ENCODE measurements at regions not wholly inside any gene's neighbourhood (a gene's known extent, or its start where the extent isn't known, plus 50 kb on each side); places are given as distances from the start of the nearest gene placed in this dataset. TPM values are rescaled to one million over a fixed set of nuclear protein-coding genes. Genes with fewer than 3 reads are reported as not detected.

GRCh38 chr18:75482880-75483279 lies 55.4 kb upstream of the SMIM21 start:
- H3K4me1 ChIP-seq: no peaks in the 10 kb centered on the region

GRCh38 chr18:75480487-75480886 lies 53.0 kb upstream of the SMIM21 start:
- no peak for DNase-seq (ENCODE audit: extremely low spot score in 2 of 2)
- H3K4me1 ChIP-seq: no peaks in the 10 kb centered on the region
- no peak overlapping the region for H3K27ac ChIP-seq
- intact Hi-C loops (cut with DNase I): loop anchor here (10.0 kb wide), 1 partner anchor 826 kb away; no protein-coding TSS in a partner anchor
- TF ChIP-seq POLR2AphosphoS5 (IDR thresholded peaks at IDR 0.05; ENCODE audit: insufficient read depth in 1 of 2, low read depth in 1 of 2): no peak
- TF ChIP-seq POLR2A (IDR thresholded peaks at IDR 0.05): no peak
- no peak for TF ChIP-seq CTCF (IDR thresholded peaks at IDR 0.05)
- H3K9me3 ChIP-seq: no peaks in the 10 kb centered on the region
- H3K27me3 ChIP-seq: no peaks in the 10 kb centered on the region
- no peaks in the 10 kb centered on the region for H3K36me3 ChIP-seq
- no peak overlapping the region for H3K4me3 ChIP-seq

More at GRCh38 chr18:75482880-75483279, 55.4 kb upstream of the SMIM21 start:
- H3K27me3 ChIP-seq: no peaks in the 10 kb centered on the region
- DNase-seq (ENCODE audit: extremely low spot score in 2 of 2): no peak
- no peak overlapping the region for H3K27ac ChIP-seq
- H3K4me3 ChIP-seq: no peak overlapping the region
- no peaks in the 10 kb centered on the region for H3K9me3 ChIP-seq
- no peaks in the 10 kb centered on the region for H3K36me3 ChIP-seq
- intact Hi-C loops (cut with DNase I): loop anchor here (10.0 kb wide), 1 partner anchor 828 kb away; no protein-coding TSS in a partner anchor
- TF ChIP-seq POLR2A (IDR thresholded peaks at IDR 0.05): no peak
- no peak for TF ChIP-seq CTCF (IDR thresholded peaks at IDR 0.05)
- no peak for TF ChIP-seq POLR2AphosphoS5 (IDR thresholded peaks at IDR 0.05; ENCODE audit: insufficient read depth in 1 of 2, low read depth in 1 of 2)

GRCh38 chr18:75478996-75479880 lies 51.7 kb upstream of the SMIM21 start:
- intact Hi-C loops (cut with DNase I): no loop called here
- no peak overlapping the region for H3K27ac ChIP-seq
- no peak for TF ChIP-seq POLR2AphosphoS5 (IDR thresholded peaks at IDR 0.05; ENCODE audit: insufficient read depth in 1 of 2, low read depth in 1 of 2)
- peak; percentile 33 to 55 (median 36) for TF ChIP-seq CTCF (IDR thresholded peaks at IDR 0.05)
- H3K4me1 ChIP-seq: no peaks in the 10 kb centered on the region
- DNase-seq (ENCODE audit: extremely low spot score in 2 of 2): no peak
- H3K9me3 ChIP-seq: no peaks in the 10 kb centered on the region
- H3K36me3 ChIP-seq: no peaks in the 10 kb centered on the region
- H3K4me3 ChIP-seq: no peak overlapping the region
- no peaks in the 10 kb centered on the region for H3K27me3 ChIP-seq

- no peak overlapping the region for H3K4me3 ChIP-seq
- no peaks in the 10 kb centered on the region for H3K27me3 ChIP-seq
- no peaks in the 10 kb centered on the region for H3K9me3 ChIP-seq
- no peak for DNase-seq (ENCODE audit: extremely low spot score in 2 of 2)
- intact Hi-C loops (cut with DNase I): no loop called here
- no peaks in the 10 kb centered on the region for H3K36me3 ChIP-seq
- H3K27ac ChIP-seq: no peak overlapping the region
- no peaks in the 10 kb centered on the region for H3K4me1 ChIP-seq
- TF ChIP-seq CTCF (IDR thresholded peaks at IDR 0.05): no peak
- no peak for TF ChIP-seq POLR2A (IDR thresholded peaks at IDR 0.05)
- no peak for TF ChIP-seq POLR2AphosphoS5 (IDR thresholded peaks at IDR 0.05; ENCODE audit: insufficient read depth in 1 of 2, low read depth in 1 of 2)
These were observed 50.4 kb upstream of the SMIM21 start for GRCh38 chr18:75477900-75478299.

Small RNA genes in the stretch of these regions (small RNA-seq; reads per million reads assigned to genes)
- gene AC021506.2: not detected
